Mucosa of descending colon (tissue), 3 donors: ENCODE measurements at regions not wholly inside any gene's neighbourhood (a gene's known extent, or its start where the extent isn't known, plus 50 kb on each side); places are given as distances from the start of the nearest gene placed in this dataset.
"Not testable (repeated sequence)": the region's sequence is repeated elsewhere in the genome, so short reads cannot be mapped to it uniquely, and the experiment has no call there.

ENCODE experiments used
- ATAC-seq: fragments of 200-7000 bp; cut with Tn5 transposase; one replicate; pipeline ENCODE4 v1.9.1; 2020; ENCODE audit warnings: mild to moderate bottlenecking, moderate library complexity
- DNase-seq, 3 donors: peaks; one replicate each; pipeline ENCODE4 v3.0.0-alpha.2; 2020
- H3K36me3 ChIP-seq: fragments of 200-600 bp; one replicate; pipeline ENCODE4 v1.8.0; 2021; ENCODE audit warnings: low read depth, mild to moderate bottlenecking
- H3K4me1 ChIP-seq: fragments of 200-600 bp; one replicate; pipeline ENCODE4 v1.8.0; 2021; ENCODE audit warnings: low read depth, mild to moderate bottlenecking
- H3K4me3 ChIP-seq: fragments of 200-600 bp; one replicate; pipeline ENCODE4 v1.8.0; 2021; ENCODE audit warnings: mild to moderate bottlenecking
- H3K9me3 ChIP-seq: fragments of 200-600 bp; one replicate; pipeline ENCODE4 v1.8.0; 2021; ENCODE audit warnings: mild to moderate bottlenecking
- CTCF ChIP-seq: fragments of 200-600 bp; IDR thresholded peaks from one replicate; pipeline ENCODE4 v1.8.0; 2022; ENCODE audit warnings: antibody characterized with exemption, mild to moderate bottlenecking
- intact Hi-C, 2 donors: fragments of 100-400 bp; cut with DNase I in 1 of 2; cut with micrococcal nuclease in 1 of 2; formaldehyde crosslinking; loops; one replicate each; pipeline versions ENCODE4 v1.11.0 to v1.11.1; 2022; cut with DNase I, micrococcal nuclease
- donor health status: DM: no; HTN: no; CAD: no; lungs with moderate emphysema.
- donor health status: DM: no; HTN: no; CAD: no.
- donor health status: DM: no; HTN: yes; CAD: no.

DNA sequence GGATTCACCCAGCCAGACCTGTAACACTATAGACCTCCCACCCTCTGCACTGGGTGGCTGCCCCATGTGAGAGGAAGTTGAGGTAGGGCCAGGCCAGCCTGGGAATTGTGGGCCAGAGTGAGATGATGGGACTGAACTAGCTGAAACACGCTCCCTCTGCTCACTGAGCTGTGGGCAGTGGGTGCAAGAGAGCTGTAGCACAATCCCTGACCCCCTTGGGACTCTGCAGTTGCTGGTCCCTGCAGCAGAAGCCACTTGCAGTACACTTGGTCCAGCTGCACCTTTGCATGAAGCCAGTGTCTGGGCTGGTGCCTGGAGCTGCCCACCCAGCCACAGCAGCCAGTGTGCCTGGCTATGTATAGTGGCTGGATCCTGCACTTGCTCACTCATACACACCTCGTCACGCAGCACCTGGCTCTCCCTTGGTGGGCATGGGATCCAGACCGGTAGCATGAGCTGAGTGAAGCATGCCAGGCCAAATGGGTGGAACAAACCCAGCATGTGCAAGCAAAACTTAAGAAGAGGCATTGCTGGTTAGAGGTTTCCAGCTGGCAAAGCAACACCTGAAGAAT, 805.7 kb upstream of the GBE1 start:
- DNase-seq (no peak), ATAC-seq (no peak)
- intact Hi-C loops, result no loop called here
- H3K4me3 ChIP-seq, result no peak overlapping the region
- no peaks in the 10 kb centered on the region for H3K4me1 ChIP-seq
- TF ChIP-seq CTCF, result no peak
- no peaks in the 10 kb centered on the region for H3K36me3 ChIP-seq
- H3K9me3 ChIP-seq, result peaks cover 24% of the 10 kb centered on the region

- ATAC-seq (no peak), DNase-seq (no peak)
- Histone ChIP-seq H3K4me1 (no peaks in the 10 kb centered on the region), H3K36me3 (no peaks in the 10 kb centered on the region), H3K9me3 (peaks cover 19% of the 10 kb centered on the region), H3K4me3 (no peak overlapping the region)
- intact Hi-C loops, result no loop called here
- no peak for TF ChIP-seq CTCF
These were observed 801.5 kb upstream of the GBE1 start for GRCh38 chr3:82562896-82563295.

- Histone ChIP-seq H3K4me3 (no peak overlapping the region), H3K36me3 (no peaks in the 10 kb centered on the region), H3K9me3 (peaks cover 12% of the 10 kb centered on the region), H3K4me1 (no peaks in the 10 kb centered on the region)
- intact Hi-C loops, result no loop called here
- TF ChIP-seq CTCF, result no peak
- no peak for ATAC-seq
- no peak for DNase-seq
These were observed 800.3 kb upstream of the GBE1 start for GRCh38 chr3:82561784-82562183.

- ATAC-seq (no peak), DNase-seq (no peak)
- Histone ChIP-seq H3K4me1 (no peaks in the 10 kb centered on the region), H3K36me3 (no peaks in the 10 kb centered on the region), H3K9me3 (peaks cover 9% of the 10 kb centered on the region), H3K4me3 (no peak overlapping the region)
- intact Hi-C loops, result no loop called here
- no peak for TF ChIP-seq CTCF
These were observed 796.6 kb upstream of the GBE1 start for GRCh38 chr3:82558081-82558480.

GRCh38 chr3:82556113-82556512, 794.7 kb upstream of the GBE1 start:
- no peak for TF ChIP-seq CTCF
- ATAC-seq, result no peak

GRCh38 chr3:82542556-82542955, 781.1 kb upstream of the GBE1 start:
- H3K9me3 ChIP-seq, result peaks cover 18% of the 10 kb centered on the region
- H3K4me3 ChIP-seq, ATAC-seq, H3K4me1 ChIP-seq, H3K36me3 ChIP-seq, DNase-seq, intact Hi-C loops: not testable (repeated sequence)

More at GRCh38 chr3:82556113-82556512, 794.7 kb upstream of the GBE1 start:
- no peak overlapping the region for H3K4me3 ChIP-seq
- no peaks in the 10 kb centered on the region for H3K36me3 ChIP-seq
- H3K9me3 ChIP-seq, result peaks cover 8% of the 10 kb centered on the region
- no peaks in the 10 kb centered on the region for H3K4me1 ChIP-seq
- no peak for DNase-seq
- intact Hi-C loops, result no loop called here
